ENCODE measurements at regions not wholly inside any gene's neighbourhood (a gene's known extent, or its start where the extent isn't known, plus 50 kb on each side); places are given as distances from the start of the nearest gene placed in this dataset.

DNA sequence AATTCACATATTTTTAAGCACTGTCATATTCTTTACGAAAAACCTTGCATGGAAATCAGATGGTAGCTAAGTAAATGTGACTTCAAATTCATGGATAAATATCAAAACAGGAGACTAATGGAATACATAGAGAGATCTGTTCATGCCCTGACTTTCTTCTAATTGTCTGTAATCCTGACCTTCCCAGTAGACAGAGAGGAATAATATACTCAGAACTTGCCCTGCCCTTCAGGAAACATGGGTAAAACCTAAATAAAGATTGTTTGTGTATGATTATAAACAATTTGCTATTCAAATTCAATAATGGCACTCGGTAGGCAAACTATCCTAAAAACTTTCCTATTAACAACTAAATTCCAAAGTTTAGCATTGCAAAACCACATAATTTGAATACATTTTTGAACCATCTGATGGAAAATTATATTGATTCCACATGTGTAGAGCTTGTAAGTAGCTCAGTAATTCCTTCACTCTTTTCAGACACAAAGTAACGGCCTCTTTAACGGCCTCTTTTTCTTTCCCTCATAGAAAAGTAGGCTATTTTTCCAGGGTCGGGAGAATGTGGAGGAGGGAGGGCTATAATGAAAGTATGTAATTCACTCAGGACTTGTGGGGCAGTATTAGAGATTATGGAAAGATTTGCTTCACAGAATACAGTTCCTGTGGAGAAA is 227.6 kb downstream of the ALDH8A1 start:
- H3K4me1 Mint-ChIP-seq: peaks cover 0 to 3% (median 0%) of the 10 kb centered on the region in 7 donors
- H3K27ac Mint-ChIP-seq: no peak overlapping the region
- ChIA-PET CTCF (no interaction called here), POLR2A (no interaction called here)
- H3K27me3 ChIP-seq (ENCODE audit: control insufficient read depth in 2 of 2, insufficient read depth in 2 of 2, low read length in 2 of 2): no peaks in the 10 kb centered on the region
- H3K9me3 ChIP-seq (ENCODE audit: control insufficient read depth in 2 of 3, low read length in 3 of 3): no peaks in the 10 kb centered on the region
- H3K4me1 ChIP-seq (ENCODE audit: control insufficient read depth in 2 of 2, insufficient read depth in 2 of 2, low read length in 2 of 2): no peaks in the 10 kb centered on the region
- DNase-seq (no peak), ATAC-seq (no peak)
- no peaks in the 10 kb centered on the region for H3K36me3 ChIP-seq (ENCODE audit: control insufficient read depth in 2 of 3, insufficient read depth in 3 of 3, low read length in 3 of 3)
- intact Hi-C loops (cut with micrococcal nuclease): no loop called here
- H3K36me3 Mint-ChIP-seq: no peaks in the 10 kb centered on the region
- no peak overlapping the region for H3K27ac ChIP-seq (ENCODE audit: low read depth, low read length)
- H3K4me3 Mint-ChIP-seq: no peak overlapping the region
- peaks cover 0 to 32% (median 5%) of the 10 kb centered on the region in 5 donors for H3K27me3 Mint-ChIP-seq
- H3K9me3 Mint-ChIP-seq: peaks cover 0 to 1% (median 0%) of the 10 kb centered on the region in 11 donors
- H3K4me3 ChIP-seq (ENCODE audit: low read length): no peak overlapping the region

DNA sequence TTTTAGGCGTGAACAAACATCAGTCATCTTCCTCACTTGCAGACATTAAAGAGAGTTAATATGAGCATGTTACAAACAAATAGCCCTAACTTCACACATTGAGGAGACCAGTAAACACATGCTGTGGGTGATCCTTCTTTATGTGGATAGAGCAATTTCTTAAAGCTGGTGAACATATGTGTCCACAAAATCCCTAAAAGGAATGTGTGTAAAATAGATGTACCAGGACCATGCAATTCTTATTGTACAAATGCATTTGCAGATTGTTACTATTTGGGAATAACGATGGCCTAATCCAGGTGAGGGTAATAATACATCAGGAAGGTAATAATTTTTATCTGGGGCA is 228.9 kb downstream of the ALDH8A1 start:
- H3K4me1 ChIP-seq (ENCODE audit: control insufficient read depth in 2 of 2, insufficient read depth in 2 of 2, low read length in 2 of 2): no peaks in the 10 kb centered on the region
- no peaks in the 10 kb centered on the region for H3K27me3 ChIP-seq (ENCODE audit: control insufficient read depth in 2 of 2, insufficient read depth in 2 of 2, low read length in 2 of 2)
- ATAC-seq: no peak
- H3K9me3 ChIP-seq (ENCODE audit: control insufficient read depth in 2 of 3, low read length in 3 of 3): no peaks in the 10 kb centered on the region
- no peaks in the 10 kb centered on the region for H3K9me3 Mint-ChIP-seq
- no peak overlapping the region for H3K27ac Mint-ChIP-seq
- H3K27me3 Mint-ChIP-seq: peaks cover 0 to 23% (median under 1%) of the 10 kb centered on the region in 5 donors
- H3K4me3 Mint-ChIP-seq: no peak overlapping the region
- ChIA-PET POLR2A (no interaction called here), CTCF (no interaction called here)
- peaks cover 0 to 3% (median 0%) of the 10 kb centered on the region in 7 donors for H3K4me1 Mint-ChIP-seq
- no peaks in the 10 kb centered on the region for H3K36me3 Mint-ChIP-seq
- no peak for DNase-seq
- intact Hi-C loops (cut with micrococcal nuclease): no loop called here
- H3K27ac ChIP-seq (ENCODE audit: low read depth, low read length): no peak overlapping the region
- H3K4me3 ChIP-seq (ENCODE audit: low read length): no peak overlapping the region
- no peaks in the 10 kb centered on the region for H3K36me3 ChIP-seq (ENCODE audit: control insufficient read depth in 2 of 3, insufficient read depth in 3 of 3, low read length in 3 of 3)

DNA sequence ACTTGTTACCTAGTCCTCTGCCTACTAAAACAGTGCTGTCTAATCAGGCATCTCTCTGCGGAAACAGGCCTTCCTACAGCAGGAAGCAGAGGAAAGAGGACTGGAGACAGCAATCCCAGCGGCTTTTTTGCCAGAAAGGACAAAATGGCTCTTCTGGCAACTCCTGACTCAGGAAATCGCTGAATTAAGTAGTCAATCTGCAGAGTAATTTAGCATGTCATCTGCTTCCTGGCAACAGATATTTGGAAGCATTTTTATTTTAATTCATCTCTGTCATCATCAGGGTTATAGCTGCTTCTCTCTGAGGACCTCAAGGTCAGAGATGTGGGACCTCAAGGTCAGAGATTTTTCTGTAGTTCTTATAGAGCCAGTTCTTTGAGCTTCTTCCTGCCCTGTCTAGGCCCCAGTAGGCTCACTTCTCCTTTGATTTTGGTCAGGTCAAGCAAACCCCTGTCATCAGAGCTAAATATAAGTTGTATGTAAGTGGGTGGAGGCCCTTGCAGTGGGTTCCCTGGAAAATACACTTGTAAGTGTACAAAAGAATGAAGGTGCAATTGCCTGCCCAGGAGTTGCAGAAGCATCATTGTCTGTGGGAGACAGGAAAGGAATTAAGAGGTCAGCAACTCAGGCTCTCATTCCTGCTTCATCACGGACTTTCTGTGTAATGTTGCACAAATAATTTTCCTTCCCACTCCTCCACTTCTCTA is 229.4 kb downstream of the ALDH8A1 start:
- no peak overlapping the region for H3K27ac ChIP-seq (ENCODE audit: low read depth, low read length)
- H3K36me3 ChIP-seq (ENCODE audit: control insufficient read depth in 2 of 3, insufficient read depth in 3 of 3, low read length in 3 of 3): no peaks in the 10 kb centered on the region
- ATAC-seq: peak; percentile 58
- no peaks in the 10 kb centered on the region for H3K9me3 ChIP-seq (ENCODE audit: control insufficient read depth in 2 of 3, low read length in 3 of 3)
- intact Hi-C loops (cut with micrococcal nuclease): no loop called here
- no peak overlapping the region for H3K4me3 ChIP-seq (ENCODE audit: low read length)
- POLR2A ChIA-PET: no interaction called here
- Mint-ChIP-seq H3K27me3 (peaks cover 0 to 19% (median 0%) of the 10 kb centered on the region in 5 donors), H3K9me3 (no peaks in the 10 kb centered on the region), H3K4me3 (no peak overlapping the region), H3K36me3 (no peaks in the 10 kb centered on the region), H3K4me1 (peaks cover 0 to 5% (median 0%) of the 10 kb centered on the region in 7 donors), H3K27ac (no peak overlapping the region)
- CTCF ChIA-PET: no interaction called here
- DNase-seq: no peak
- no peaks in the 10 kb centered on the region for H3K27me3 ChIP-seq (ENCODE audit: control insufficient read depth in 2 of 2, insufficient read depth in 2 of 2, low read length in 2 of 2)
- H3K4me1 ChIP-seq (ENCODE audit: control insufficient read depth in 2 of 2, insufficient read depth in 2 of 2, low read length in 2 of 2): no peaks in the 10 kb centered on the region

DNA sequence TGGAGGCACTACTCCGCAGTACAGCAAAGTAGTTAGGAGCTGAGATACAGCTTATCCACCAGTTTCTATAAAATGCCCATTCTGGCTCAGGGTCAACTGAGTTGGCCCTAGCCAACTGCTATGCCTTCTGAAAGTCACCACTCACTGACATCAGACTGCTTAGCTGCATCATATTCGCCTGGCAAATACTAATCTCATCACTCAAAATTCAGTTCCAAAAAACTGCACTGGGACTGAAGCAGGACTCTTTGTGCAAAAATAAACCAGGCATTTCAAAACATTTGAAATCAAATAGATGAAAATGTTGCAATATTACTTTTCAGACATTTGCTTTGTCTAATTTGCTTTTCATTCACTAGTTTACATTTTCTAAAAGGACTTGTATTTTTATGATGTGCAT is 230.0 kb downstream of the ALDH8A1 start:
- no peaks in the 10 kb centered on the region for H3K4me1 ChIP-seq (ENCODE audit: control insufficient read depth in 2 of 2, insufficient read depth in 2 of 2, low read length in 2 of 2)
- H3K4me3 Mint-ChIP-seq: no peak overlapping the region
- ATAC-seq (no peak), DNase-seq (no peak)
- H3K27ac ChIP-seq (ENCODE audit: low read depth, low read length): no peak overlapping the region
- H3K9me3 Mint-ChIP-seq: no peaks in the 10 kb centered on the region
- H3K4me3 ChIP-seq (ENCODE audit: low read length): no peak overlapping the region
- no peaks in the 10 kb centered on the region for H3K36me3 Mint-ChIP-seq
- POLR2A ChIA-PET: no interaction called here
- no peaks in the 10 kb centered on the region for H3K27me3 ChIP-seq (ENCODE audit: control insufficient read depth in 2 of 2, insufficient read depth in 2 of 2, low read length in 2 of 2)
- peaks cover 0 to 19% (median 0%) of the 10 kb centered on the region in 5 donors for H3K27me3 Mint-ChIP-seq
- intact Hi-C loops (cut with micrococcal nuclease): no loop called here
- CTCF ChIA-PET: no interaction called here
- H3K9me3 ChIP-seq (ENCODE audit: control insufficient read depth in 2 of 3, low read length in 3 of 3): no peaks in the 10 kb centered on the region
- H3K27ac Mint-ChIP-seq: no peak overlapping the region
- no peaks in the 10 kb centered on the region for H3K36me3 ChIP-seq (ENCODE audit: control insufficient read depth in 2 of 3, insufficient read depth in 3 of 3, low read length in 3 of 3)
- peaks cover 0 to 5% (median under 1%) of the 10 kb centered on the region in 7 donors for H3K4me1 Mint-ChIP-seq

DNA sequence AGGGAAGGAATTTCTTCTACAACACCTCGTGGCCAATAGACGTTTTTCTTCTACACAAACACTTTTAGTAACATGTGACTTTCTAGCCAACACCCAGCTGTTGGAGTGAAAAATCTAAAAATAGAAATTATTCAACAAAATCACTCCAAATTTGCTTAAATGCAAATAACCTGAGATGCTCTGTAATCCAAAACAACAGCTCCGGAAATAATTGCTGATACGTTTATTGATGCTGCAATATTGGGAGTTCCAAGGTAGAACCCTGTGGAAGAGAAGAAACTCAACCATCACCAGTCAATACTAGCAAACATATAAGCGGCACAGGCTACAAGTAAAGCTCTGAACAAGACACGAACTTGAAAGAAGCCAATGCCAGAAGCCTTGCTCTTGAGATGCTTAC is 230.6 kb downstream of the ALDH8A1 start:
- H3K4me1 Mint-ChIP-seq: peaks cover 0 to 11% (median 6%) of the 10 kb centered on the region in 7 donors
- POLR2A ChIA-PET: no interaction called here
- Histone ChIP-seq H3K27me3 (ENCODE audit: control insufficient read depth in 2 of 2, insufficient read depth in 2 of 2, low read length in 2 of 2) (no peaks in the 10 kb centered on the region), H3K36me3 (ENCODE audit: control insufficient read depth in 2 of 3, insufficient read depth in 3 of 3, low read length in 3 of 3) (no peaks in the 10 kb centered on the region), H3K9me3 (ENCODE audit: control insufficient read depth in 2 of 3, low read length in 3 of 3) (no peaks in the 10 kb centered on the region), H3K4me3 (ENCODE audit: low read length) (no peak overlapping the region), H3K4me1 (ENCODE audit: control insufficient read depth in 2 of 2, insufficient read depth in 2 of 2, low read length in 2 of 2) (peaks cover 0 to under 1% of the 10 kb centered on the region in 2 donors), H3K27ac (ENCODE audit: low read depth, low read length) (no peak overlapping the region)
- no peaks in the 10 kb centered on the region for H3K9me3 Mint-ChIP-seq
- H3K36me3 Mint-ChIP-seq: no peaks in the 10 kb centered on the region
- ATAC-seq: no peak
- H3K27ac Mint-ChIP-seq: no peak overlapping the region
- H3K4me3 Mint-ChIP-seq: no peak overlapping the region
- CTCF ChIA-PET: no interaction called here
- DNase-seq: no peak
- H3K27me3 Mint-ChIP-seq: peaks cover 0 to 17% (median 0%) of the 10 kb centered on the region in 5 donors
- intact Hi-C loops (cut with micrococcal nuclease): no loop called here

DNA sequence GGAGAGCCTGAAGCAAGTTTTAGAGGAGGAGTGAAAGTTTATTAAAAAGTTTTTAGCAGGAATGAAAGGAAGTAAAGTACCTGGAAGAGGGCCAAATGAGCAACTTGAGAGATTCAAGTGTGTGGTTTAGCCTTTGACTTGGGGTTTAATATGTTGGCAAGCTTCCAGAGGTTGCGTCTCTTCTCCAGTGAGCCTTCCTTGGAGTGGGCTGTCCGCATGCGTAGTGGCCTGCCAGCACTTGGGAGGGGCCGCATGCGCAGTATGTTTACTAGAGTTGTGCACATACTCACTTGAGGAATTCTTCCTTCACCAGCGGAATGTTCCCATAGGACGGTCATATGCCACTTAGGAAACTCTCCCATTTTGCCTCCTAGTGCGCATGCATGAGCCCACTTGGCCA is 235.2 kb downstream of the ALDH8A1 start:
- Histone ChIP-seq H3K4me1 (ENCODE audit: control insufficient read depth in 2 of 2, insufficient read depth in 2 of 2, low read length in 2 of 2) (peaks cover 0 to 3% of the 10 kb centered on the region in 2 donors), H3K27ac (ENCODE audit: low read depth, low read length) (no peak overlapping the region), H3K36me3 (ENCODE audit: control insufficient read depth in 2 of 3, insufficient read depth in 3 of 3, low read length in 3 of 3) (no peaks in the 10 kb centered on the region), H3K27me3 (ENCODE audit: control insufficient read depth in 2 of 2, insufficient read depth in 2 of 2, low read length in 2 of 2) (no peaks in the 10 kb centered on the region), H3K4me3 (ENCODE audit: low read length) (no peak overlapping the region), H3K9me3 (ENCODE audit: control insufficient read depth in 2 of 3, low read length in 3 of 3) (no peaks in the 10 kb centered on the region)
- no peaks in the 10 kb centered on the region for H3K9me3 Mint-ChIP-seq
- peaks cover 6 to 17% (median 9%) of the 10 kb centered on the region in 5 donors for H3K27me3 Mint-ChIP-seq
- peak in 2 of 9 donors; percentile 8 to 10 for DNase-seq
- H3K4me3 Mint-ChIP-seq: peak overlapping the region in 2 of 10 donors; percentile 14 to 43
- no peak for ATAC-seq
- CTCF ChIA-PET: no interaction called here
- POLR2A ChIA-PET: no interaction called here
- H3K27ac Mint-ChIP-seq: no peak overlapping the region
- H3K36me3 Mint-ChIP-seq: no peaks in the 10 kb centered on the region
- intact Hi-C loops (cut with micrococcal nuclease): no loop called here
- H3K4me1 Mint-ChIP-seq: peaks cover 0 to 18% (median 10%) of the 10 kb centered on the region in 7 donors

DNA sequence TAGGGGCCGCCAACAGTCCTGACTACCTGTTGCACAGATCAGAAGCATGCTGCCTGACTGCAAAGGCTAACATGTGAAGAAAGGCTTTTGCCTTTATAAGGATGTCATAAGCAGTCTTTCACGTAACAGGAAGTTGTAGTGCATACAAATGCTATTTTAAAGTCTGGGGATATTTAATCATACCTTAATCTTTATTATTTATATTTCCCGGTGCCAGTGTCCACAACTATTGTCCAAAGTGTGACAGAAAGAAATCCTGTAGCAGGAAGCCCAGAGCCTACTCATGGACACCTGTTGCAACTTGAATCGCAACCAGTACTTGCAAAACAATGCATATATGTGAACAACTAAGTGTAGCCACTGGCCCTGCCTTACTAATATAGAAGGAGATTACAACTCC is 235.8 kb downstream of the ALDH8A1 start:
- Mint-ChIP-seq H3K9me3 (no peaks in the 10 kb centered on the region), H3K4me3 (peak overlapping the region in 1 of 10 donors; percentile 14), H3K36me3 (no peaks in the 10 kb centered on the region), H3K27me3 (peaks cover 6 to 20% (median 9%) of the 10 kb centered on the region in 5 donors), H3K27ac (no peak overlapping the region), H3K4me1 (peaks cover 0 to 18% (median 10%) of the 10 kb centered on the region in 7 donors)
- Histone ChIP-seq H3K27ac (ENCODE audit: low read depth, low read length) (no peak overlapping the region), H3K36me3 (ENCODE audit: control insufficient read depth in 2 of 3, insufficient read depth in 3 of 3, low read length in 3 of 3) (no peaks in the 10 kb centered on the region), H3K4me3 (ENCODE audit: low read length) (no peak overlapping the region), H3K9me3 (ENCODE audit: control insufficient read depth in 2 of 3, low read length in 3 of 3) (no peaks in the 10 kb centered on the region), H3K27me3 (ENCODE audit: control insufficient read depth in 2 of 2, insufficient read depth in 2 of 2, low read length in 2 of 2) (no peaks in the 10 kb centered on the region), H3K4me1 (ENCODE audit: control insufficient read depth in 2 of 2, insufficient read depth in 2 of 2, low read length in 2 of 2) (peaks cover 0 to 3% of the 10 kb centered on the region in 2 donors)
- intact Hi-C loops (cut with micrococcal nuclease): no loop called here
- ChIA-PET CTCF (no interaction called here), POLR2A (no interaction called here)
- DNase-seq (no peak), ATAC-seq (no peak)
